ENCODE measurements at regions not wholly inside any gene's neighbourhood (a gene's known extent, or its start where the extent isn't known, plus 50 kb on each side); places are given as distances from the start of the nearest gene placed in this dataset.

DNA sequence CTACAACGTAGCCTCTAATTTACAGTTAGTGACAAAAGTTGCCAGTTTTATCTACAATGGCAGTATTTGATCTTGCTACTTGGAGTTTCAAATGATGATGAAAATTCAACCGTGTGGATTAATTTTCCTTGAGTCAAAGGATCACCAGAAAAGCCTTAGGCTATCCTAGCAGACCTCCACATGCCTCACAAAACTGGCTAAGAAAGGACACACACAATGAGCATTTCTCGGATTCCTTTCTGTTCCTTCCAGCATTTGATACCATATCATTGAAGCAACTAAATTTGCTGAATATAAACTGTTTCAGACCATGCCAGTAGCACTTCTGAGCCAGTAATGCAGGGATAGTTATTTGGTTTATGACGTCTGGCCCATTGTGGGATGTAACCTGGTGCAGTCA lies 587.4 kb upstream of the MDFIC2 start:
- no peak for DNase-seq (ENCODE audit: low read depth)

DNA sequence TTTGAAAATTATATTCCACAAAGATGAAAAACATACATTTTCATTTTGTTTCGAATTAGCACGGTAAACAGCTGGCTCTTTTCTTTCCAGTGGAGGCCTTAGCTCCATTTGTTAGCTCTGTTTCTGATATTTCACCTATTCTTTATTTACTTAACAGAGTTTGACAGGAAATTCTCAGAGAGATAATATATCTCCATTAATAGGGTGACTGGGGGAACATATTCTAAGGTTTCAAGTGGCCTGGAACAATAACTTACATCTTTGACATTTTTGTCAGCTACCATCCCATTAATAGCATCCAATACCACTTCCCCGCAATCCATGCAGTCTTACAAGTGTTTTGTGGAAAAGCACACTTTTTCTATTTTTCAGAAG lies 577.6 kb upstream of the MDFIC2 start:
- no peak for DNase-seq (ENCODE audit: low read depth)

DNA sequence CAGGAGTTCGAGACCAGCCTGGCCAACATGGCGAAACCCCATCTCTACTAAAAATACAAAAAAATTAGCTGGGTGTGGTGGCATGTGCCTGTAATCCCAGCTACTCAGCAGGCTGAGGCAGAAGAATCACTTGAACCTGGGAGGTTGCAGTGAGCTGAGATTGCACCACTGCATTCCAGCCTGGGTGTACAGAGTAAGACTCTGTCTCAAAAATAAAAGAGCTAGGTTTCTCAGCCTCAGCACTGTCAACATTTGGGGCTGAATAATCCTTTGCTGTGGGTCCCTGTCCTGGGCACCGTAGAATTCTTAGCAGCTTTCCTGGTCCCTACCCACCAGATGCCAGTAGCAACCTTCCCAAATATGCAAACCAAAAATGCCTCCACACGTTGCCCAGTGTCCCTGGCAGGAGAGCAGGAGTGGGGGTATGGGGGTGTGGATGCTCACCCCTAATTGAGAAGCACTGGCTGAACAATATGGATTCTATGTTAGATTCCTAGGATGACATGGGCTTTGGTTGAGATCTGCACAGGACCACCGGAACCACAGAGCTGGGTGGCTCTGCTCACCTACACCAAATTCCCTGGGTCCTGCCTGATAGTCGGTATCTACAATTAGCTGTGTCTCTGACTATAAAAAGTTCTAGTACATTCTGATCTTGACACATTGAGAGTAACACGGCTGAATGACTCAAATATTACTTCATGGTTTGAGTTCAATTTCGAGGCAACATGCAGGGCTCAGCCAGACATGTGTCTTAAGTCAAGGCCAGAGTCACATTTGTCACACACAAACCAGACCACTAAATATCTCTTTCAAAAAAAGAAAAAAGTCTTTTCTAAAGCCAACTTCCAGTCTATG lies 577.0 kb upstream of the MDFIC2 start:
- DNase-seq (ENCODE audit: low read depth) = no peak

DNA sequence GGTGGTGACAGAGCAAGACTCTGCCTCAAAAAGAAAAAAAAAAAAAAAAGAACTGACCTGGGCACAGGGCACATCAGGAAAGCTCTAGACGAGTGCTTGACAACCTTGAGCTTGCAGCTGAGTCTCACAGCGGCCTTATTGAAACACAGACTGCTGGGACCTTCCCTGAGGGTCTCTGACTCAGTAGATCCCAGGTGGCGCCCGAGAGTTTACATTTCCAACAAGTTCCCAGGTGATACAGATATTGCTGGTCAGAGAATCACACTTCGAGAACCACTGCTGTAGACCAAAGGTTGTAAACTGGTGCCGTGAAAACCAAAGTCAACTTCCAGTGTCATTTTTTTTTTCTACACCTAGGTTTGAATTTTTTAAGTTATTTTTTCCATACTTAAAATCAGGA lies 573.2 kb upstream of the MDFIC2 start:
- no peak for DNase-seq (ENCODE audit: low read depth)

DNA sequence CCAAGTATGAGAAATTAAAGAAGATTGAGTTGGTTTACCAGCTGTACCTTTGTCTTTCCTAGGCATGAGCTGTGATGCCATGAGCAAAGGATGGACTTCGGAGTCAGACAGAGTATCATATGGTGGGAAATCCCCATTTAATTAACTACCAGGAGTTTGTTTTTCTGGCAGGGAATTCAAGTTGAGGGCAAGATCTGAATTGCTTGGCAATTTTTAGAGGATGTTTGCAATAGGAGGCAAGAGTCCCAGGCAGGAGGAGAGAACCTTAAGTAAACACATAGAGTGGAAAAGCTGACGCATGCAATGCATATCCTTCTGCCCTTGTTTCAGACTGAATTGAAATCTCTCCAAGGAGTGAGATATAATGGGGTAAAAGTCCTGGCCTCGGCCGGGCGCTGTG lies 569.7 kb upstream of the MDFIC2 start:
- DNase-seq (ENCODE audit: low read depth) = peak; percentile 53

DNA sequence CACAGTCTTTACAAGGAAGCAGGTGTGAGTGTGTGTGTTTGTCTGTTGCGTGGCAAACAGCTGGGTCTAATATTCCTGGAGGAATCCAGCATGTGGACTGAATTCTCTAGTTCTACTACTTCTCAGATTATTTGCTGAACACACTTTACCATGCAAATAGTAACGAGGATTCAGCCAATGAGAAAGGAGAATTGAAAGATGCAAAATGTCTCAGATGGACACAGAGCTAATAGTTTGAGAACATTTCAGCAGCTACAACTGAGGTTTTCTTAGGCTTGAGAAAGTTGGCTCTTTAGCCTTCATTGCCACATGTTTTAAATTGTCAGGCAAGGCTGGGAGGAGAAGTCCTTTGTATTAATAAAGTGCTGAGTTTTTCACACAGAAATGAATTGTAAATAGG lies 568.0 kb upstream of the MDFIC2 start:
- DNase-seq (ENCODE audit: low read depth) = no peak

DNA sequence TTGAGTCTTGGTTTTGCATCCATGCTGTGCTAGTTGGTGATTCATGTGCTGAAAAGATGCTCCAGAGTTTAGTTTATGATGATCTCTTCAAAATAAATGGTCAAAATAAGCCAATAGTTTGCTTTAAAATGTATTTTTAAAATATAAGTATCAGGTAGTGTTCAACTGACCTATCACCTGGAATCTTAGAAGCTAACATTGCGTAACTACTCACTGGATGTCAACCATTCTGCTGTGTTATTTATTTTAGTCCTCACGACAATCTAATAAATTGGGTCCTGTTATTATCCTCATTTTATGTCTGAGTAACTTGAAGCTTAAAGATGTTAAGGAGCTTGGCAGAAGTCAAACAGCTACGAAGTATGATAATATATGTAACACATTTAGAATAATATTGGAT lies 563.7 kb upstream of the MDFIC2 start:
- no peak for DNase-seq (ENCODE audit: low read depth)

DNA sequence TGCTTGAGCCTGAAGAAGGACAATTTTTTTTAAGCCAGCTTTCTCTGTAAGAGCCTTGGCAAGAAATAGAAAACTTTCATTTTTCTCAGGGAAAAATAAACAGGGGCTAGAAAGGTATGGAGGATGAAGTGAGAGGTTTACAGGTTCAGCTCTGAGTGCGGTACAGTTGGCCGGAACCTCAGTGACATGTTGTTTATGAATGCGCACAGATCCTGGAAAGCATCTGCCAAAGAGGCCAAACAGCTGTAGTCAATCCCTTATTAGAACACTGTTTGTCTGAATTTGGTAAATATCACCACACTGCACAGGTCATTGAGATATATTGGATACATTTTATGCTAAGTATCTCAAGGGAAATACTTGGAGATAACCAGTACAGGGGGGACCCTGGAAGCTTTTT lies 561.8 kb upstream of the MDFIC2 start:
- no peak for DNase-seq (ENCODE audit: low read depth)

DNA sequence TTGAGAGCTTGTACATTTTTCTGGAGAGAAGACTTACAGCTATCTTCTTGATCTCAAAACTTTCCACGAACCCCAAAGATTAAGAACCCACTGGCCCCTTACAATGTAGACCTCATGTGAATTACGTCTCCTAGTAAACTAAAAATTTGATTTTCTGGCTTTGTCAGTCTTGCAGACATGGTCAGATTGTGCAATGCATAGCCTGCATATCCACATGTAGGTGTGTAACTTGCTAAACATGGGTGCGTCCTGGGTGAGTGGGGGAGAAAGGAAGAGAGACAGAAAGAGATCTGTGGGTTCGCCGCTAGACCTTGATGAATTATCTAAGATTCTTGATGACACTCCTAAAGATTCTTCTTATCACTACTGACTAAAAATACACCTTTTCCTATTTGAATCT lies 561.2 kb upstream of the MDFIC2 start:
- DNase-seq (ENCODE audit: low read depth) = no peak

DNA sequence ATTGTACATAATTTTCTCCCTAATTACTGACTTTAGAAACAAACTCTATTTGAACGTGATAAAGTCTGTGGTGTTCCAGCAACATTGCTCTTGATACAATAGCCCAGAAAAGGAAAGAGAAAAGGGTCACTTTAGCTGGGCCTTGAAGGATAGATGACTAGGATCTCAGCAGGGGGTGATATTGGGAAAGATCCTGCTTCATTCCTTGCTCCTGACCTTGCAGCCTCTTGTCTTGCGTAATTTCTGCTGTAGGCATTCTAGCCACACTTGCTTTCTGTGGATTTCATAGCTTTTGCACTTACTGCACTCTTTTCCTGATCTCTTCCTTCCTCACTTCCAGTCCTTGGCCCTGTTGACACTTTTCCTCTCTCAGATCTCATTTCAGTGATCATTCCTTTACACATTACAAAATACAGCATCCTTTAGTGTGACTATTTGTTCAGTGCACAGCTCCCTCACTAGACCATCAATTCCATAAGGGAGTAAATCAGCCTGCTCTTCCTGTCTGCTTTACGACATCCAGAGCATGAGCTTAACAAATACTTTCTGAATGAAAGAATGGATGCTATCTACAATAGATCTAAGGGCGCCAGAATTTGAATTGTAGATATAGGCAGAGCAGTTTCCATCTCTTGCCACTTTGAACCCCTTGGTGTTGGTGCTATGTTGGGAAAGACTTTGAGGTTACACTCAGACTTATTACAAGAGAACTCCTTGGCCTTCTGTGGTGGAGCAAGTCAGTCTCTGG lies 559.6 kb upstream of the MDFIC2 start:
- DNase-seq (ENCODE audit: low read depth) = peak; percentile 76

DNA sequence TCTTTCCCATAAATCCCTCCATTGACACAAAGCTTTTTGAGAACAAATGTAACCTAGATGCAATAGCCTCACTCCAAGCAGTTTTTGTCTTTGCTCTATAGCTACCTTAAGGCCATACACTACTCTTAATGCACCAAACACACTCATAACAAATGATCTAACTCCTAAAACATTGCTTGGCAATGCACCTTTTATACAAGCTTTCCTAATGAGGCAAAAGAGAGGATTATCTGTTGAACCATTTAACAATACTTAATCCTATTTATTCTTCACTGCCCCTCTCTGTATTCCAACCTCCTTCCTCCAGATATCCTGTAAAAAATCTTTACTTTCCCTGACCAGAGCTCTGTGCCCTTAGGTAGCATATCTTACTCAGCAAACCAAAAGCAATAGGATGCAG lies 558.1 kb upstream of the MDFIC2 start:
- no peak for DNase-seq (ENCODE audit: low read depth)

DNA sequence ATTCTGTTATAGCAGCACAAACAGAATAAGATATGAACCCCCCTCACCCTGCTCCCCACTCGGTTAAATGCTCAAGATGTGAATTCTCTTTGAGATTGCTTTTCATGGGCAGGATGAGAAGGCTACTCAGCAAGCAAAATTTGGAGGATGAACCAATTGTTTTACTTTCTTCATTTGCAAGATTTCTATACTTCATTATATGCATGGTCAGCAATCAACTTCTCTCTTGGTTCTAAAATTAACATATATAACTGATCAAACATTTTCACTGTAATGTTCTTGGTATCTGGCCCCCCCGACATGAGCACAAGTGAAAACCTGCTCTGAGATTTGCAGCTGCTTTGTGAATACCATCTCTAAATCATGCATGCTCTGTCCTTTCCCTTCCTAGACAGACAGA lies 556.1 kb upstream of the MDFIC2 start:
- DNase-seq (ENCODE audit: low read depth) = no peak

DNA sequence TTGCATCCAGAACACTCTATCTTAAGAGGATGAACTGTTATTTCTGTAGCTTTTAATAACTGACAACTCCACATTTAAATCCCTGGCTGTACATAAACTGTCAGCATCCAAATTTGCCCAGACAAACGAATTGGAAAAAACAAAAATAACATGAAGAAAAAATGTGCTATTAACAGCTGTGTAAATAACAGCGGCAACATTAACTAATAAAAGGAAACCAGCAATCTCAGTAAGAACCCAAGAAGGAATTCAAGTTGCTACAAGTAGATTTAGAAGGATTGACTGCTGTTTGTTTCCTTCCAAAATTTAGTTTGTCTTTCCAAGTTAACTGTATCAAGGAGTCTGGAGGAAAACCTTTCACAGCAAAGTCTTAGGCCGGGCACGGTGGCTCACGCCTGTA lies 550.6 kb upstream of the MDFIC2 start:
- no peak for DNase-seq (ENCODE audit: low read depth)

DNA sequence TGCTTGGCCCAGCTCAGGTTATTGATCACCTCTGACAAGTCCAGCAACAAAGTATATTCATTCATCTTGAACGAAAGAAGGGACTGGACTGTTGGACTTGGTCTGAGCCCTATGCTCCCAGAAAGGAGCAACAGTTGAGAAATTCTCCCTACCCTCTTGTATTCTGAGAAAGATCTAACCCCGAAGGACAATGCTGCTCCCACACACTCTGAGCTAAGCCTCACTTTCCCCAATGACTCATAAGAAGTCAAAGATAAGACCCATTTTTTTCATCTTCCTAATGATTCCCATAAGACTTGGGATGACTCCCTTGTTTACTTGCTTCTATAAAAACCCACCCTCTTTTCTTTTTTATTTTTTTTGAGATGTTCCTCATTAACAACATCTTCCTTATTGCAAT lies 549.4 kb upstream of the MDFIC2 start:
- DNase-seq (ENCODE audit: low read depth) = no peak

DNA sequence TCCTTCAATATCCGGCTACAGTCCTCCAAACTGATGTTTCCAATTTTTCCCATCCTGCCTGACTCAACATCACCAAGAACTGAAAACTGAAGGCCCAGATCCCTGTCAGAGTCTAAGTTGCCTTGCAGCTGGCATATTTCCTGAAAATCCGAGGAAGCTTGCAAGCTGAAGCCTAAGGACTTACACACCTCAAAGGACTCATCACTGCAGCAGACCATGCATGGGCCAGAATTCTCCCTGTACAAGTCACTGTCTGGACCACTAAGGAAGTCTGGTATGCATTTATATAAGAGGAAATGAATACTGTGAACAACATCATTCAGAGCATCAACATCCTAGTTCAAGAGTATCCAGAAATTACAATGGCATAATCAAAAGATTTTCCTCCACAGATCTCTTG lies 548.8 kb upstream of the MDFIC2 start:
- no peak for DNase-seq (ENCODE audit: low read depth)

DNA sequence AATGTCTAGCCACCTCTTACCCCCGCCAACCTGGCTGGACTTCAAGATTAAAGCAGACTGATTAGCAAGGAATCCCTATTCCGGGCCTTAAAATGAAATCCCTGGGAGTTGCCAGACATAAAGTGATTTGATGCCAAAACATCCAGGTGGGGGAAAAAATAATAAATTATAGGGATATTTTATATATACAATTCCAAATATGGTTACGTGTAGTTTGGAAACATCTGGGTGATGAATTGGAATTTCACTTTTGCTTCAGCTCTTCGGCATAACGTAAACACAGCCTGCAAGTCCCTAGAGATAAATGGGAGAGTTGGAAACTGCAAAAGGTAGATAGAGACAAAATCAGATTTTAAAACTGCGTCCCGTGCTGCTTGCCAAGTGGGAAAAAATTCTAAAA lies 545.5 kb upstream of the MDFIC2 start:
- no peak for DNase-seq (ENCODE audit: low read depth)

DNA sequence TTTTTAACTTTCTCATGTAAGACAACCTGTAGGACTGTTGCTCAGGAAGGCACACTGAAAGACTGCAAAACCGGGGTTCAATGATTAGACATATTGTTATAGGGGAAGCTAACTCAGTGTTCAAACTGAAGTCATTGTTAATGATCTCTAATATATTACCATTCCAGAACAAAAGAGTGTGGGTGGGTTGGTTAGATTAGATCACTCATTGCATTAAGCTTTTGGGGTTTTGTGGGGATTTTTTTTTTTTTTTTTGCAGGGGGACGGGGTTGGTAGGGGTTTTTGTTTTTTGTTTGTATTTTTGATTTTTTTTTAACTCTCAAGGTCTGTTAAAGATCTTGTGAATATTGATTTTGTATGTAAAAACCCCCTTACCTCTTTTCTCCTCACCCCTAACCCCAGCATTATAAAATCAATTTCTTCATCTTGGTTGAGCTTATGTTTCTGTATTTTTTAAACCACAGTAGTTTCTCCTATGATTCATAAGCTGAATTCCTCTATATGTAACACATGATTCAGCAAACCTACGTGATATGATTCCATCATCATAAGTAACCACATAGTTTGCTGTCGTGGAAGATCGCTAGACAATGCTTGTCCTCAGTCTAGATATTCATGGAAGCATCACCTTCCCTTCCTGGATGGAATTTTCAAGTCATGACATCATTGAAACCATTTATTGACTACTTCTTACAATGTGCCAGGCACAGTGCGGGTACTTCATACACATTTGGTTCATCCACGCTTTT lies 544.1 kb upstream of the MDFIC2 start:
- DNase-seq (ENCODE audit: low read depth) = no peak

DNA sequence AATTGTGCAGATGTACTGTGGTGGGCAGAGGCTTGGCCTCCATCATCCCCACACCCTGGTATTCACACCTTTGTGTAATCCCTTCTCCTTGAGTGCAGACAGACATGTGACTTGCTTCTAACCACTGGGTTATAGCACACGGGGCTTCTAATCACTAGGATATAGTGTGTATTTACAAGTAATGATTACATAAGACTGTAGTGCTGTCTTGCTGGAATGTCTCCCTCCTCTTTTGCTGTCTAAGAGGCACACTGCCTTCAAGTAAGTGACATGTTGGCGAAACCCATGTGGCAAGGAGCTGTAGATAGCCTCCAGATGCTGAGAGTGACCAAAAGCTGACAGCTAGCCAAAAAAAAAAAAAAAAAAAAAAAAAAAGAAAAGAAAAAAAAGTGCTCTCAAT lies 542.7 kb upstream of the MDFIC2 start:
- no peak for DNase-seq (ENCODE audit: low read depth)

DNA sequence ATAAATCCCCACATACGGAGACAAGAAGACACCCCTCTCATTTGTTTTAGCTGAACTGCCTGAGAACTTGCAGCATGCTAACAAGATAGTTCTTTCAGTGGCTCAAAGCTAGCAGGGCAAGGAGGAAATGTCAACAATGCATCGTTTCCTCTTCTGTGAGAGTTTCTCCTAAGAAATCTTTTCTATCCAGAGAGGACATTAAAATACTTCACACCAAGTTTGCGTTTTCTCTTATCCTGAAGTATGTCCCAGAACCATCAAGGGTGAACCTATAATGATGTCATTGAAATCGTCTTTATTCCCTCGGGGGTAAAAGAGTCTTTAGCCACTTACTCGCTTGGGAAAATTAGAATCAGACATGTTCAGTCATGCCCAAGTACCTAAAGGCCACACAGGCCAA lies 541.7 kb upstream of the MDFIC2 start:
- no peak for DNase-seq (ENCODE audit: low read depth)

DNA sequence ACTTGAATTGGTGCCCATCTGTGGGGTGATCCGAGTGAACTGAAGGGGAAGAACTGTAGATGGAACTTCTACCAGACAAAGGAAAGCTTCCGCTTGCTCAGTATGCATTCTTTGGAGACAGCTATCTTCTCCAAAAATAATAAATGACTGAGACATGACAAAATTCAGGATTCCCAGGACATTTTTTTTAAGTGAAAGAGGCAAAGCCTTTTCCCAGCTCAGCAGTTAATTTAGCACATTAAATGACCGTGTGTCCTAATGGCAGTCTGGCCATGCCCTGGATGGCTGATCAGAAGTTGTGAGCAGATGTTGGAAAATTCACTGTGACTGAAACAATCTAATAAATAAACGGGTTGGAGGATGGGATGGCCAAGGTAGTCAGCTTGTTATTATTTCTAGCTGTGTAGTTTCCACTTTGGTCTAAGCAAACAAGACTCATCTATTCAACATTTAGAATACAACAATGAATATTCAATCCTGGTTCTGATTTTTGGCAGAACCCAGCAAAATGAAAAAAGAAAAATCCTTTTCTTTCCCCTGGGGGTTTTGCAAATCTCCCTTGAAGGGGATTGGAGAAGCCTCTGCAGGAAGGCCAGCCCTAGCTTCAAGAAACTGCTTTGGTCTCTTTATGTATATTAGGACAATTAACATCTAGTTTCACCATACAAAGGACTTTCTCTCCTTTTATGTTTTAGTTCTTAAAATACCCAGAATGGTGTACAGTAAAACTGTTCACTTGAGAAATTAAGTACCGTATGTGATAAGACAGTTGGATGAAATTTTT lies 540.9 kb upstream of the MDFIC2 start:
- no peak for DNase-seq (ENCODE audit: low read depth)

DNA sequence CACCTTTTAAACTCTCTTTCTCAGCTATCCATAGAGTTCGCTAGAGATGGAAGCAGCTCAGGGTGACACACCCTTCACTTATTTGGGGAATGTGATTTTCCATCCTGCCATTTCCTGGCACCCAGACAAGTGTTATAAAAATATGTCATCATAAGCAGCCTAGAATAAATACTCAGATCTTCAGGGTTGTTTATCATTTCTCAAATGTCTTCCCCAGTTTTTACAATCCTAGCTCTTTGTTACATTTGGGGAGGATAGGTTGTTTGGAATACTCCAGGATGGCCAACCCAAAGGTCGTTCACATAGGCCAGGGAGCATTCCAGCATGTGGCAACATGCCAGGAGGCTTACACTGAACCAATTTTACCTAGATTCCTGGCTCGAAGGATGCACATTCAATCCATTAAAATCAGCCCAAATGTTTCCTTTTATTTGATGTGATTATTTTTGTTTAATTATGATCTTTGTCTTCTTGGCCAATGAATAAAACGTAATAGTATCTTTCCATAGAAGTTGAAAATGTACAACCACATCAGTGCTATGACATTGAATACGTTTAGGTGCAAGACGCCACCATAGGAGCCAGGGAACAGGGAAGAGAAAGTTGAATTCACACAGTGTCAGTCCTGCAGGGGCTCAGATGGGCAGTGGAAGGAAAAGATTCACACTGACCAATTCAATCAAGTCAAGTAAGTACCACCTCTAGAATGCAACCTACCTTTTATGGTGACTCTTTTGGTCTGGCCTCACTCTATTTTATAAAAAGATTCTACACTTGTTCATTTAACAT lies 537.7 kb upstream of the MDFIC2 start:
- peak; percentile 84 for DNase-seq (ENCODE audit: low read depth)

Measured in fibroblast of the conjunctiva (primary cell).